ENCODE measurements at regions not wholly inside any gene's neighbourhood (a gene's known extent, or its start where the extent isn't known, plus 50 kb on each side); places are given as distances from the start of the nearest gene placed in this dataset.

GRCh38 chr2:126304154-126304553 lies 351.8 kb upstream of the GYPC start:
- H3K4me3 ChIP-seq: no peak overlapping the region
- DNase-seq (ENCODE audit: low spot score in 2 of 2): no peak
- no peaks in the 10 kb centered on the region for H3K4me1 ChIP-seq
- H3K27ac ChIP-seq: no peak overlapping the region
- TF ChIP-seq POLR2AphosphoS5 (IDR thresholded peaks at IDR 0.05) (no peak), POLR2A (IDR thresholded peaks at IDR 0.05) (no peak), CTCF (IDR thresholded peaks at IDR 0.05) (no peak)
- H3K36me3 ChIP-seq: no peaks in the 10 kb centered on the region
- no peaks in the 10 kb centered on the region for H3K27me3 ChIP-seq
- intact Hi-C loops (cut with DNase I; ENCODE audit: low total_unique reads): no loop called here
- H3K9me3 ChIP-seq: no peaks in the 10 kb centered on the region

- Histone ChIP-seq H3K4me1 (no peaks in the 10 kb centered on the region), H3K36me3 (no peaks in the 10 kb centered on the region), H3K27ac (no peak overlapping the region), H3K27me3 (no peaks in the 10 kb centered on the region), H3K4me3 (no peak overlapping the region), H3K9me3 (no peaks in the 10 kb centered on the region)
- intact Hi-C loops (cut with DNase I; ENCODE audit: low total_unique reads): no loop called here
- TF ChIP-seq CTCF (IDR thresholded peaks at IDR 0.05) (no peak), POLR2A (IDR thresholded peaks at IDR 0.05) (no peak), POLR2AphosphoS5 (IDR thresholded peaks at IDR 0.05) (no peak)
- DNase-seq (ENCODE audit: low spot score in 2 of 2): no peak
Measured at GRCh38 chr2:126306539-126306938, 349.4 kb upstream of the GYPC start.

- no peak for TF ChIP-seq POLR2A (IDR thresholded peaks at IDR 0.05)
- no peak for TF ChIP-seq CTCF (IDR thresholded peaks at IDR 0.05)
- no peak for TF ChIP-seq POLR2AphosphoS5 (IDR thresholded peaks at IDR 0.05)
- Histone ChIP-seq H3K9me3 (no peaks in the 10 kb centered on the region), H3K36me3 (no peaks in the 10 kb centered on the region), H3K4me1 (no peaks in the 10 kb centered on the region), H3K4me3 (no peak overlapping the region), H3K27ac (no peak overlapping the region), H3K27me3 (no peaks in the 10 kb centered on the region)
- DNase-seq (ENCODE audit: low spot score in 2 of 2): no peak
- intact Hi-C loops (cut with DNase I; ENCODE audit: low total_unique reads): no loop called here
Measured at GRCh38 chr2:126307740-126308139, 348.2 kb upstream of the GYPC start.

GRCh38 chr2:126309185-126309584 lies 346.8 kb upstream of the GYPC start:
- no peaks in the 10 kb centered on the region for H3K36me3 ChIP-seq
- H3K4me3 ChIP-seq: no peak overlapping the region
- TF ChIP-seq POLR2AphosphoS5 (IDR thresholded peaks at IDR 0.05): no peak
- no peak for DNase-seq (ENCODE audit: low spot score in 2 of 2)
- H3K4me1 ChIP-seq: no peaks in the 10 kb centered on the region
- H3K9me3 ChIP-seq: no peaks in the 10 kb centered on the region
- H3K27ac ChIP-seq: no peak overlapping the region
- intact Hi-C loops (cut with DNase I; ENCODE audit: low total_unique reads): no loop called here
- H3K27me3 ChIP-seq: no peaks in the 10 kb centered on the region

- no peak overlapping the region for H3K27ac ChIP-seq
Measured at GRCh38 chr2:126312579-126312978, 343.4 kb upstream of the GYPC start.

More at GRCh38 chr2:126312579-126312978, 343.4 kb upstream of the GYPC start:
- Histone ChIP-seq H3K4me1 (no peaks in the 10 kb centered on the region), H3K27me3 (no peaks in the 10 kb centered on the region), H3K4me3 (no peak overlapping the region), H3K9me3 (no peaks in the 10 kb centered on the region), H3K36me3 (no peaks in the 10 kb centered on the region)
- TF ChIP-seq CTCF (IDR thresholded peaks at IDR 0.05) (no peak), POLR2A (IDR thresholded peaks at IDR 0.05) (no peak), POLR2AphosphoS5 (IDR thresholded peaks at IDR 0.05) (no peak)
- intact Hi-C loops (cut with DNase I; ENCODE audit: low total_unique reads): no loop called here
- DNase-seq (ENCODE audit: low spot score in 2 of 2): no peak
